ENCODE measurements at regions not wholly inside any gene's neighbourhood (a gene's known extent, or its start where the extent isn't known, plus 50 kb on each side); places are given as distances from the start of the nearest gene placed in this dataset.
"Not testable (repeated sequence)": the region's sequence is repeated elsewhere in the genome, so short reads cannot be mapped to it uniquely, and the experiment has no call there.

DNA sequence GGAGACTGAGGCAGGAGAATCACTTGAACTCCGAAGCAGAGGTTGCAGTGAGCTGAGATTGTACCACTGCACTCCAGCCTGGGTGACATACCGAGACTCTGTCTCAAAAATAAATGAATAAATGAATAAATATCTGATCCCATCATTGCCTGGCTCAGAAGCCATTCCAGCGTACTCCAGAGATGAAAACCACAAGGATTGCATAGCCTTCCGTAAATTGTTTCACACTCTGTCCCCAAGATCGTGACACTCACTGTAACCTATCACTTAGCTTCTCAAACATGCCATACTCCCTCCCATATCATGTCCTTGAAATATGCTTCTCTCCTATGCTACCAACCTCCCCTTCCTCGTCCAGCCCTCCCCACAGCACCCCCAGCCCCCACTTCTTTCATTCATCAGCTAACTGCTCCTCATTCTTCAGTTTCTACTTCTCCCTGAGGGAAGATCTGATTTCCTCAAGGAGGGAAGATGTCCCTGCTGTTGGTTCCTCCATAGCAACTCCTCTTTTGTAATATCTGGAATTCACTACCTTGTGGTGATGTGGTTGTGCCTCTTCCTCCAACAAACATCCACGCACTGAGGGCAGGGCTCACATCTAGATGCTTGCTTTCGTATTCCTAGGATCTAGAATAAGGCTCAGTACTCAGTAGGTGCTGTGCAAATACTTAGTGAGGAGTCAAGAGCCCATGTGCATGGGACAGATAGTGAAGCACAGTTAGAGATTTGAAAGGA is 744.9 kb upstream of the TPTE start:
- not testable (repeated sequence) for DNase-seq; H3K36me3 Mint-ChIP-seq (ENCODE audit: insufficient read depth); ATAC-seq (replicated peaks); H3K4me3 Mint-ChIP-seq; H3K27me3 Mint-ChIP-seq; H3K27ac Mint-ChIP-seq; H3K4me1 Mint-ChIP-seq (ENCODE audit: low read depth in 2 of 2)
- H3K9me3 Mint-ChIP-seq, result peaks cover 16 to 45% of the 10 kb centered on the region in 2 donors

DNA sequence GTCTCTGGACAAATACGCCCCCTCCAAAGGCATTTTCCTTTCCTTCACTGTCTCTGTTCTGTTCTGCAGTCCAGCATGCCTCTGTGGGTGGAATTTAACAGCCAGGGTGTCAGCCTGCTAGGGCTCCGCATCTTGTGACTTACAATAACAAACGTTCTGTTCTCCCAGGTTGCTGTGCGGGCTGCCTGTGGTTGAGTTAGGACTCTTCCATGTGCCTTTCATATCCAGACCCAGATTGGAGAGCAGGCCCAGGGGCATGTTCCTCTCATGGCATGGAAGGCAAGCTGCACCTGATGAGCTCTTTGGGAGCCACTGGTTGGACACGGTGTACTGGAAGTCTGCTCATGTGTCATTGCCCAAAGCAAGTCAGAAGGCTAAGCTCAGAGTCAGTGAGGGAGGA is 742.8 kb upstream of the TPTE start:
- DNase-seq; H3K36me3 Mint-ChIP-seq (ENCODE audit: insufficient read depth); H3K4me1 Mint-ChIP-seq (ENCODE audit: low read depth in 2 of 2); H3K27ac Mint-ChIP-seq; ATAC-seq (replicated peaks); H3K4me3 Mint-ChIP-seq; H3K27me3 Mint-ChIP-seq: not testable (repeated sequence)
- H3K9me3 Mint-ChIP-seq, result peaks cover 18 to 55% of the 10 kb centered on the region in 2 donors

DNA sequence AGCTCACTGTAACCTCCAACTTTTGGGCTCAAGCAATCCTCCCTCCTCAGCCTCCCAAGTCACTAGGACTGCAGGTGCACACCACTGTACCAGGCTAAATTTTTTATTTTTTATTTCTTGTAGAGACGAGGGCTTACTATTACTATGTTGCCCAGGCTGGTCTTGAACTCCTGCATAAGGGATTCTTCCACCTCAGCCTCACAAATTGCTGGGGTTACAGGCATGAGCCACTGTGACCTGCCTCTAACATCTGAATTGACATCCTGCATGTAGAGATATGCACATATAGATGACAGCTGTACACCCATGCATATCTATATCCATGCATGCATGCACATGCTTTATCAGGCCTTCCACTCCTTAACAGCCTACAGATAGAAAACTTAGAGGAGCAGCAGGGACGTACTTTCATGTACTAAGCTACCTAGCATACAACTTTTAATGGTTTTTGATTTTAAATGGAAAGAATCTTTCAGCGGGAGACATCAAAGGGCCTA is 740.9 kb upstream of the TPTE start:
- DNase-seq (no peak), ATAC-seq (replicated peaks) (no peak)
- Mint-ChIP-seq H3K36me3 (ENCODE audit: insufficient read depth) (no peaks in the 10 kb centered on the region), H3K4me3 (no peak overlapping the region), H3K9me3 (peaks cover 16 to 57% of the 10 kb centered on the region in 2 donors), H3K27ac (no peak overlapping the region), H3K27me3 (no peaks in the 10 kb centered on the region), H3K4me1 (ENCODE audit: low read depth in 2 of 2) (no peaks in the 10 kb centered on the region)

DNA sequence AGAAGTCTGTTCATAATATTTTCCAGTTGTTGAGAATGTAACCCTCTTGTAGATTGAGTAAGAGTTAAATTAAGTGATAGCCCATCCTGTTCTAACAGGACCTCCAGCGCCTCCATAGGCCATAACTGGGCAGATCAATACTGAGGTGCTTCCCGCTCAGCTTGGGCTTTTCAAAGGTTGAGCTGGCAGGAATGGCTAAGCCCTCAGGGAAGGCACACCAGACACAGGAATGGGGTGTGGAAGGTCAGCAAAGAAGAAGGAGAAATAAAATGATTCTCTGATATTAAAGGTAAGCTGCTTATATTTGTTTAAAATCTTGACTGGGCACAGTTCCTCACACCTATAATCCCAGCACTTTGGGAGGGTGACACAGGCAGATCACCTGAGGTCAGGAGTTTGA is 737.8 kb upstream of the TPTE start:
- peaks cover 5 to 48% of the 10 kb centered on the region in 2 donors for H3K9me3 Mint-ChIP-seq
- H3K36me3 Mint-ChIP-seq (ENCODE audit: insufficient read depth); H3K27ac Mint-ChIP-seq; H3K27me3 Mint-ChIP-seq; H3K4me3 Mint-ChIP-seq; H3K4me1 Mint-ChIP-seq (ENCODE audit: low read depth in 2 of 2); DNase-seq; ATAC-seq (replicated peaks): not testable (repeated sequence)

DNA sequence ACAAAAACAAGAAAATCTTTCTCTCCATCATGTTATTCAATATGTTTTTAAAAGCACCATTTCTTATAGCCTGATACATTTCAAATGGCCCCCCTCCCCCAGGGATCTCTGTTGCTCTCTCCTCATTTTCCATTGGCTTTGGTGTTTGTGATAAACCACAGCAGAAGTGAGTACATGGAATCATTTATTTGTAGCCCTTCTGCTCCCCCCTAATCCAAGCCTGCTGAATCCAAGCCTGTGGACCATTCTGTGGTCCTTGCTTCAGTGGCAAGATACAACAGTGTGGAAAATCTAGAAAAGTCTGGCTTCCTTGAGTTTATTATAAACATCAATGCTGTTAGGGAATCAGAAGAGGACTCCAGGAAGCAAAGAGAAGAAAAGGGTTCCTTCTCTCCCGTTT is 737.2 kb upstream of the TPTE start:
- H3K27me3 Mint-ChIP-seq; ATAC-seq (replicated peaks); H3K4me1 Mint-ChIP-seq (ENCODE audit: low read depth in 2 of 2); H3K4me3 Mint-ChIP-seq; H3K27ac Mint-ChIP-seq; H3K36me3 Mint-ChIP-seq (ENCODE audit: insufficient read depth); DNase-seq: not testable (repeated sequence)
- peaks cover 4 to 50% of the 10 kb centered on the region in 2 donors for H3K9me3 Mint-ChIP-seq

DNA sequence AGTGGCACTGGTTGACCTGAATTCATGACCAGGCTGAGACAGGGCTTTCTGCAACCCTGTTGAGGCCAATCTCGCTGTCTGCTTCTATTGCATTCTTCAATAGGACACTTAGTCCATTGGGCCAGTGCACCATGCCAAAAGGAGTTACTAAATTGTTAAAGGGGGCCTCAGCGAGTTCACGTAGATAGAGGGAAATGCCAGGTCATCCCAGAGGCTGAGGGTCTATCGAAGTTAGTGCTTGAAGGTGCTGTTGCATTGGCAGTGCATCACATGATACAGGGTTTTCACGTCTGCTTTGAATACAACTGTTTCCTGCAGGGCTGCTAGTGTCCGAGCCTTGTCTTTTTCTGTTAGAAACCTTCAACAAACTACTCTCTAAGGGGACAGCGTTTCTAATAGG is 735.3 kb upstream of the TPTE start:
- H3K27me3 Mint-ChIP-seq; H3K36me3 Mint-ChIP-seq (ENCODE audit: insufficient read depth); H3K4me1 Mint-ChIP-seq (ENCODE audit: low read depth in 2 of 2); DNase-seq; H3K4me3 Mint-ChIP-seq; ATAC-seq (replicated peaks); H3K27ac Mint-ChIP-seq: not testable (repeated sequence)
- peaks cover 4 to 50% of the 10 kb centered on the region in 2 donors for H3K9me3 Mint-ChIP-seq

DNA sequence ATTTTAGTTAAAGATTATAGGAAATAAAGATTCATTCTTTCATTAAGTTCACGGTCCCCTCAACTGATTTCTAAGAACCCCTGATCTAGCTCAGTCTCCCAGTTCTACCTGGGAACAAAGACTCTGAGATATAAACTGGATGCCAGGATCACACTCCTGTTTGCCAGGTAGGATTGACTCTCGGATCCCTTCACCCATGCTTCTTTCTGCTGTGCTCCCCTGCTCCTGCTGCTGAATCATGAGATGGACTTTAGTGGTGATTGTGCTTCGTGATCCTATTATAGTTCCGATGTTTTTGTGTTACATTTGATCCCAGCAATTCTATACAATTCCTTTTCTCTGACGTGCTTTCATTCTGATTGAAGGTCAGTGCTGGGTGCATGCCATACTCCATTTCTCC is 733.1 kb upstream of the TPTE start:
- not testable (repeated sequence) for H3K27me3 Mint-ChIP-seq; H3K27ac Mint-ChIP-seq; H3K36me3 Mint-ChIP-seq (ENCODE audit: insufficient read depth); H3K4me1 Mint-ChIP-seq (ENCODE audit: low read depth in 2 of 2); H3K4me3 Mint-ChIP-seq; ATAC-seq (replicated peaks); DNase-seq
- H3K9me3 Mint-ChIP-seq, result peaks cover 6 to 48% of the 10 kb centered on the region in 2 donors

DNA sequence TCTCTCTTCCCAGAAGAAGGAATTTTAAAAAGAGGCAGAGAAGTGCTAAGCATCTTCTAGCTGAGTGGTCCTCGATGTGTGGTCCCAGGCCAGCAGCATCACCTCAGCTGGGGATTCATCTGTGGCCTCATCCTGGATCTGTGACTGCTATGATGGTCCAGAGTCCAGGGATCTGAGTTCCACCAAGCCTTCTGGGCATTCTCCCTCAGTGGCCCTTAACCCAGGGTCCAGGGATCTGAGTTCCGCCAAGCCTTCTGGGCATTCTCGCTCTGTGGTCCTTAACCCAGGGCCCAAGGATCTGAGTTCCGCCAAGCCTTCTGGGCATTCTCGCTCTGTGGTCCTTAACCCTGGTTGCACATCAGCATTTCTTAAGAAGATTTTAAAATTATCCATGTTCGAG is 731.0 kb upstream of the TPTE start:
- not testable (repeated sequence) for ATAC-seq (replicated peaks); H3K27me3 Mint-ChIP-seq; H3K27ac Mint-ChIP-seq; H3K4me3 Mint-ChIP-seq; H3K4me1 Mint-ChIP-seq (ENCODE audit: low read depth in 2 of 2); H3K36me3 Mint-ChIP-seq (ENCODE audit: insufficient read depth); DNase-seq
- peaks cover 5 to 45% of the 10 kb centered on the region in 2 donors for H3K9me3 Mint-ChIP-seq

DNA sequence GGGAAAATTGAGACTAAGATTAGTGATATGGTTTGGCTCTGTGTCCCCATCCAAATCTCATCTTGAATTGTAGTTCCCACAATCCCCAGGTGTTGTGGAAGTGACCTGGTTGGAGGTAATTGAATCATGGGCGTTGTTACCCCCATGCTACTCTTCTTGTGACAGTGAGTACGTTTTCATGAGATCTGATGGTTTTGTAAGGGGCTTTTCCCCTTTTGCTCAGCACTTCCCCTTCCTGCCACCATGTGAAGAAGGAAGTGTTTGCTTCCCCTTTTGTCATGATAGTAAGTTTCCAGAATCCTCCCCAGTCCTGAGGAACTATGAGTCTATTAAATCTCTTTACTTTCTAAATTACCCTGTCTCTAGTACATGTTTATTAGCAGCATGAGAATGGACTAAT is 729.9 kb upstream of the TPTE start:
- H3K4me3 Mint-ChIP-seq; H3K27me3 Mint-ChIP-seq; H3K36me3 Mint-ChIP-seq (ENCODE audit: insufficient read depth); H3K27ac Mint-ChIP-seq; DNase-seq; ATAC-seq (replicated peaks); H3K4me1 Mint-ChIP-seq (ENCODE audit: low read depth in 2 of 2): not testable (repeated sequence)
- H3K9me3 Mint-ChIP-seq, result peaks cover 5 to 51% of the 10 kb centered on the region in 2 donors

DNA sequence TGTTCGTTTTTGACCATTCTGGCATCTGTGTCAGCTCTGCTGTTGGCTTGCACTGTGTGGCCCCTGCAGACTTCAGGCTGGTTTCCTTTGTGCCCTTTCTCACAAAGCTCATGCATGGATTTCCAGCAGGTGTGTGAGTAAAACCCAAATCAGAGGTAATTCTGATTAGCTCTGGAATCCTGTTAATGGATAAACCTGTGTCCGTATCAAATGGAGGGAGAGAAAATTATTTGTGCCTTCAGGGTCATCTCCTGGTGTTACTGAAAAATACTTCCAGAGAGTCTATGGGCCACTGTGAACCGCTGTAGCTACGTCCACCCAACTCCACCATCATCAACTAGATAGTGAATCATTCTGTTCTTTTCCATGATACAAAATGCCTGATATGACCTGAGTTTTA is 726.1 kb upstream of the TPTE start:
- H3K27ac Mint-ChIP-seq; H3K36me3 Mint-ChIP-seq (ENCODE audit: insufficient read depth); H3K4me3 Mint-ChIP-seq; ATAC-seq (replicated peaks); H3K4me1 Mint-ChIP-seq (ENCODE audit: low read depth in 2 of 2); H3K27me3 Mint-ChIP-seq; DNase-seq: not testable (repeated sequence)
- H3K9me3 Mint-ChIP-seq, result peaks cover 5 to 21% of the 10 kb centered on the region in 2 donors

DNA sequence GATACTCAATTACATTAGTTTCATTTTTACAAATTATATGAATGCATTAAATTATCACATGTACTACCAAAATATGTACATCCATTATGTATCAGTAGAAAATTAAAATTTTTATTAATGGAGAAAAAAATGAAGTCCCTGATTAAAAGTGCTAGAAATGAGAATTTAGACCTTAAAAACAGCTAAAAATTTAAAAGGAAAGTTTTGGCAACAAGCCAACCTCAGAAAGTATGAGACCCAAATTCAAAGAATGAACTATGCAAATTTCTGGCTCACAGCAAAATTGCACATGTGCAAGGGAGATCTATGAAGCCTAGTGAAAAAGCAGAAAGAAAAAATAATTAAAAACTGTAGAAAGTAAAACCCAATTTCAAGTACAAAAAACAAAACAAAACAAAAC is 725.1 kb upstream of the TPTE start:
- not testable (repeated sequence) for DNase-seq; ATAC-seq (replicated peaks); H3K27me3 Mint-ChIP-seq; H3K27ac Mint-ChIP-seq; H3K4me1 Mint-ChIP-seq (ENCODE audit: low read depth in 2 of 2); H3K36me3 Mint-ChIP-seq (ENCODE audit: insufficient read depth); H3K4me3 Mint-ChIP-seq
- peaks cover 5 to 21% of the 10 kb centered on the region in 2 donors for H3K9me3 Mint-ChIP-seq

DNA sequence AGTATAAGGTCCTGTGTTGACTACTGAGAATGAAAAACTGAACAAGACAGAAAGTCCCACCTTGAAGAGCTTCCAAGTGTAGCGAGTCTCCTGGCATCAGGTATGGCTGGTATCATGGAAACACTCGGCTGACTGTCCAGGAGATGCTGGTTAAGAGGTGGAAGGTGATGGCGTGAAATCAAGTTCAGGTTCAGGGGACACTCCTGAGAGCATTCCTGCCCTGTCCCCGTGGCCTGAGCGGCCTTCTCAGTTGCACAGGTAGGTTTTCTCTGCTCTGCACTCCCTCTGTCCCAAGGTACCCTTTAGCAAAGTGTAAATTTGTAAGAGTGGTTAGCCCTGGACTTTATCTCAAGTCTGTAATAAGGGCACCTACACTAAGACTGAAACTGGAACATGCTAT is 713.7 kb upstream of the TPTE start:
- ATAC-seq (replicated peaks); H3K36me3 Mint-ChIP-seq (ENCODE audit: insufficient read depth); H3K27ac Mint-ChIP-seq: not testable (repeated sequence)

DNA sequence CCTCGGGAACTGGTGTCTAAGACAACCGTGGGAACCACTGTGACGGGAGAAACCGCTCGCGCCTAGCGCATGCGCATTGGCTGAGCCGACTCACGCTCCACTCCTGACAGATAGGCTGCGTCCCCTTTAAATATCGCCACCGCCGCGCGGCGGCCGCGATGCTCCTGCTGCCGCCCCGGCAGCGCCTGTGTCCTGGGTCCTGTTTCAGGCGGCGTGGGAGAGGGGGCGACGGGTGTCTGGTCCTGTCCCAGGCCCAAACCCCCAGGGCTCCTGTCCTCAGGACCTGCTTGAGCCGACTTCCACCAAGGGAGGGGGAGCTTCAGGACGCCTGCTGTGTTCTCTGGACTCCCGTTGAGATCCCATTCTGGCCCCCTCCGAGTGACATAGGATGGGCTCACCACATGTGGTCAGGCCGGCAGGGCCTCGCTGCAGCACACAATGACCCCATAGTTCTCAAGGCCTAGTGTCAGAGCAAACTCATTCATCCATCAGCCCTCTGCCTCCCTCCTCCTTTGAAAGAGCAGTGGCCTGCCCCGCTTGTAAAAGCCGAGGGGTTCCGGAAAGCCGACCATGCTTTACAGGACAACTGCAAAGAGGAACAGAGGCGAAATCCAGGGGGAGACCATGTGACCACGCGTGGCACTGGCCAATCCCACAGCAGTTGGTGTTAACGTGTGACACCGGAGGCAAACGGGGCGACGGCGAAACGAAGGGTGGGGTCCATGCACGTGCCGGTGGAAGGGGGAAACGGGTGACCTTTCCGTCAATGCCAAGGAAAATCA is 710.0 kb upstream of the TPTE start:
- H3K36me3 Mint-ChIP-seq (ENCODE audit: insufficient read depth); H3K4me3 Mint-ChIP-seq; H3K27me3 Mint-ChIP-seq; H3K4me1 Mint-ChIP-seq (ENCODE audit: low read depth in 2 of 2); DNase-seq; H3K9me3 Mint-ChIP-seq; H3K27ac Mint-ChIP-seq; ATAC-seq (replicated peaks): not testable (repeated sequence)

More for the DNA sequence above, 713.7 kb upstream of the TPTE start:
- H3K27me3 Mint-ChIP-seq; H3K9me3 Mint-ChIP-seq; H3K4me1 Mint-ChIP-seq (ENCODE audit: low read depth in 2 of 2); H3K4me3 Mint-ChIP-seq; DNase-seq: not testable (repeated sequence)

DNA sequence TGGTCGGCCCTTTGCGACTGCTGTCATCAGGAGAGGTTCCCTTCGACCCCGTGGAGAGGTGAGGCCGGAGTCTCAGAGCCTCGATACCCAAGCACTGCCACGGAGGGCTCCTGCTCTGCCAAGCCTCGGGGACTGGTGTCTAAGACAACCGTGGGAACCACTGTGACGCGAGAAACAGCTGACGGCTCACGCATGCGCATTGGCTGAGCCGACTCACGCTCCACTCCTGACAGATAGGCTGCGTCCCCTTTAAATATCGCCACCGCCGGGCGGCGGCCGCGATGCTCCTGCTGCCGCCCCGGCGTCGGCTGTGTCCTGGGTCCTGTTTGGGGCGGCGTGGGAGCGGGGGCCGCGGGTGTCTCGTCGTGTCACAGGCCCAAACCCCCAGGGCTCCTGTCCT is 708.9 kb upstream of the TPTE start:
- not testable (repeated sequence) for DNase-seq; H3K27me3 Mint-ChIP-seq; H3K4me1 Mint-ChIP-seq (ENCODE audit: low read depth in 2 of 2); ATAC-seq (replicated peaks); H3K9me3 Mint-ChIP-seq; H3K4me3 Mint-ChIP-seq; H3K27ac Mint-ChIP-seq; H3K36me3 Mint-ChIP-seq (ENCODE audit: insufficient read depth)

All from effector memory CD8-positive, alpha-beta T cell (primary cell).